GM21367 (cell line): ENCODE measurements at regions not wholly inside any gene's neighbourhood (a gene's known extent, or its start where the extent isn't known, plus 50 kb on each side); places are given as distances from the start of the nearest gene placed in this dataset.

Source experiments
- ATAC-seq: cut with Tn5 transposase; IDR thresholded peaks from one replicate; pipeline ENCODE4 v1.9.1; 2021; ENCODE audit not compliant: unreplicated experiment

DNA sequence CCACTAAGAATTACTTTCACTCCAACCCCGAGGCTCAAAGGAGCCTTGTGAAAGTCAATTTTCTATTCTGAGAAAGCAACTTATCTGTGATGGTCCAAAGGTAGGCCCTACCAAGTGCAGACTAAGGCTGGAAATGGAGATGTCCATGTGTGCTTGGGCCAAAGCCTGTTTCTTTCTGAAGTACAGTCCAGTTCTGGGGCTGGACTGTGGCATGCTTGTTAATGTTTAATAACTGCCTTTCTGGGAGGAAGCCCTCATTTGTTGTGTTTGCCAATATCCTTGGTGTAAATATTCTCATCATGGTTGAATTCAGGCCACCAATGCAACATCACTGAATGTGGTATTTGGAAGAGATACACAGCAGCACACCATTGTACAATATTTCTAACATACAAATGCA lies 182.3 kb upstream of the BCL6 start:
- ATAC-seq: no peak

- no peak for ATAC-seq
Measured at GRCh38 chr3:187929112-187929816, 184.0 kb upstream of the BCL6 start.

DNA sequence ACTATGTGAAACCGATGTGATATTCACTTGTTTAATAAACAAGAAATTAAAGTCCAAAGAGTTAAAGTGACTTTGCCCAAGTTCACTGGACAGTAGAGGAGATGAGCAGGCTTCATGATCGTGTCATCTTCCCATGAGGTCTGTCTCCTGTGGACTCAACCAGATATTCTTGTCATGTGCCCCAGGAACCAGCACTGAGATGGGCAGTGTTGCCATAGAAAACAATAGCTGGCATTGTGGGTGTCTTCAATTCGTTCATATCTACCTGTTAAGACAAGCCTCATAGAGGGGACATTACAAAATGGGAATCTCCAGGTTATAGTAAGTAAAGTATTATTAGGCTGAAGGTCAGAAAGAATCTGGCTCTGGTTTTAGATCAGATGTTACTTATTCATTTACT lies 184.8 kb upstream of the BCL6 start:
- no peak for ATAC-seq

- no peak for ATAC-seq
Measured at GRCh38 chr3:187931101-187931500, 185.8 kb upstream of the BCL6 start.

DNA sequence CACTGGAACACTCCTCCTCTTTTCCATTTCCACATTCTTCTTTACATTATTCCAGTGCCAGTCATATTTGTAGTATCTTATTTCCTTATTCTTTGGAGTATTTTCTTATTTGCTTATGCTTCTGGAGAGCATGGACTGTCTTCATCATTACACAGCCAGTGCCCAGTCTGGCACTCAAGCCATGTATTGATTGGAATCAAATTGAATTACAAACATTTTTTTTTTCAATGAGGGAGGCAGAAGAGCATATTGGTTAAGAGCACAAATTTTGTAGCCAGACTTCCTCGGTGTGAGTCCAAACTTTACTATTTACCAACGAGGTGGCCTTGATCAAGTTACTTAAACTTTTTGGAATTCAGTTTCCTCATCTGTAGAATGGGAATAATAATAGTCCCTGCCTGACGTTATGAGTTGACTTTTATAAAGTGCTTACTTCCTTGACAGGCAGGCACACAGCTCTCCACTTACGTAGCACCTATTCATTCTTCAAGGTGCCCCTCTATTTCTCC lies 186.6 kb upstream of the BCL6 start:
- no peak for ATAC-seq

GRCh38 chr3:187932530-187932929 lies 187.3 kb upstream of the BCL6 start:
- no peak for ATAC-seq

GRCh38 chr3:187935623-187936156 lies 190.4 kb upstream of the BCL6 start:
- peak; percentile 96 for ATAC-seq

DNA sequence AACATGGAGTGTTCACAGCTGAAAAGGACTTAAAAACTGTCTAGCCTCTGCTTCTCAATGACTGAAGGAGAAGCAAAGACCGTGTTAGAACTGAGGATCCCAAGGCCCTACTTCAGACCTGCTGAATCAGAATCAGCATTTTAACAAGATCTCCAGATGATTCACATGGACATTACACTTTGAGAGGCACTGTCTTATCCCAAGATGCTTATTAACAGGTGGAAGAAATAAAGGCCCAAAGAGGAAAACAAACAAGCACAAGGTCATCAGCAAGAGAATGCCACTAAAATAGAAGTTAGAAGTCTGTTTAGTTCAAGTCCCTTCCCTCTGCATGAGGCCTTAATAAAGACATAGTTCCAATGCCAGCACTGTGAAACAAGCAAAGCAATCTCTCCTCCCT lies 191.4 kb upstream of the BCL6 start:
- no peak for ATAC-seq

DNA sequence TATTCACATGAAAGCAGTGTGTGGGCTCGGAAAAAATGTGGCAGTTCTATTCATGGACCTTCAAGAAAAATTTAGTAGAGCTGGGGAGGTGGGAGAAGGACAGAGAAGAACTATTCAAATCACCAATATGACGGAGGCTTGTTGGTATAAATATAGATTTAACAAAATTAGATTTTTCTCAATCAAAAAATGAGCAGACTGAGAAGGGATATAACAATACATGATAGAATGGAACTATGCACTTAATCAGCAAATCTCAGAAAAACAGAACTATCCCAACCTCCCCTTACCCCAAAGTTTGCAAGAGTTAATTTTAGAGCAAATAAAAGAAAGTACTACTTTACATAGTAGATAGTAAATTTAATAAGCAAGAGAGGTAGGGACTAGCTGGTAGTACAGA lies 194.6 kb upstream of the BCL6 start:
- no peak for ATAC-seq

DNA sequence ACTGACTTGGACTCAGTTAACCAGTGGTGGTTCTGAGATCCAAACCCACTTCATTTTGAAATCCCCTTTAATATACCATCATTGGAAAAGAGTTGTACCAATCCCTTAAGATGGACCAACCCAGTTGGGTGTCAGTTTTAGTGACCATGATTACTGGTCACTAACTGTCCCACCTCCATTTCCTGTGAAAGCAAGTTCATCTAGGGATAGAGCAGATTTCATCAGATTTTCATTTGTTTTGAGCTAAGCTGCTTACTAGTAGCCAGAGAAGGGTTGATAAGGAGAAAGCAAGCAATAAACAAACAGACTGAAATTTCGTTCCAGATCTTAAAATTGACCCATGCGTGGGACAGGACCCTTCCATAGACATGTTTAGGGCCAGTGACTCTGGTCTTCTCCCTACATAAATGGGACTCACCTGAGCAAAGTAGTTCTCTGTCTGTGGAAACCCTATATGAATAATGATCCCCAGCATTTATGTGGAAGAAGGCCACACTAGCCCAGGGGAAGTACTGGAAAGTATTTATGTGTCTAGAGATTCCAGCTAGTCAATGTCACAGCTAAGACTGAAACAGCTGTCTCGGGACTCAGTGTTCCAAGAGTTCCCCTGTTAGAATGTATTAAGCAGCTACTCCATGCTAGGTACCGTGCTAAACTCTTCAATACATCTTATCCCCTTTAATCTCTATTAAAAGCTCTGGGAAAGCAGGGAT lies 196.0 kb upstream of the BCL6 start:
- no peak for ATAC-seq

- ATAC-seq: no peak
Measured at GRCh38 chr3:187941848-187942194, 196.6 kb upstream of the BCL6 start.

DNA sequence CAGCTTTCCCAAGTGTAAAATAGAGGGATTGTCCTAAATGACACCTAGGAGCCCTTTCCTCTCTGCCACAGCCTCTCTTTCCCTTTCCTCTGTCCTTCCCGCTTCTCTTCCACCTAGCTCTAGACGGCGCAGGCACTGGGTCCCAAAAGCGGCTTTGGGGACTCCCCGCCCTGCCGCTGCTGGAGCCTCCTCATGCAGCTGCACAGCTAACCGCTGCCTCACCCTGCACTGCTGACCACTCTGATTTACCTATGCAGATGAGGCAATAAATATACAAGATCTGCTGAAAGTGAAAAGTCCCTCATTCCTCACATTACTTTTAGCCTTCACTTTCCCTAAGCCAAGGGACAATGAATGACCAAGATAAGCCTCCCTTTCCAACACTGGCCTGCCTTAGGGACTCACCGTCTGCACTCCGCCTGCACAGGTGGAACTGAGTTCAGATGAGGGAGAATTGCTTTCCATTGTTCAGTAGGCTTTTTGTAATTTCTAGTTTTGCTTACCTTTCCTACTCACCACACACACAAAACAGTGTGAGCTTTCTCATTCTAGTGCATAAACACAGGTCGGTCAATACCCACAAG lies 197.5 kb upstream of the BCL6 start:
- peak; percentile 60 for ATAC-seq

GRCh38 chr3:187943677-187944389 lies 198.6 kb upstream of the BCL6 start:
- ATAC-seq: no peak

DNA sequence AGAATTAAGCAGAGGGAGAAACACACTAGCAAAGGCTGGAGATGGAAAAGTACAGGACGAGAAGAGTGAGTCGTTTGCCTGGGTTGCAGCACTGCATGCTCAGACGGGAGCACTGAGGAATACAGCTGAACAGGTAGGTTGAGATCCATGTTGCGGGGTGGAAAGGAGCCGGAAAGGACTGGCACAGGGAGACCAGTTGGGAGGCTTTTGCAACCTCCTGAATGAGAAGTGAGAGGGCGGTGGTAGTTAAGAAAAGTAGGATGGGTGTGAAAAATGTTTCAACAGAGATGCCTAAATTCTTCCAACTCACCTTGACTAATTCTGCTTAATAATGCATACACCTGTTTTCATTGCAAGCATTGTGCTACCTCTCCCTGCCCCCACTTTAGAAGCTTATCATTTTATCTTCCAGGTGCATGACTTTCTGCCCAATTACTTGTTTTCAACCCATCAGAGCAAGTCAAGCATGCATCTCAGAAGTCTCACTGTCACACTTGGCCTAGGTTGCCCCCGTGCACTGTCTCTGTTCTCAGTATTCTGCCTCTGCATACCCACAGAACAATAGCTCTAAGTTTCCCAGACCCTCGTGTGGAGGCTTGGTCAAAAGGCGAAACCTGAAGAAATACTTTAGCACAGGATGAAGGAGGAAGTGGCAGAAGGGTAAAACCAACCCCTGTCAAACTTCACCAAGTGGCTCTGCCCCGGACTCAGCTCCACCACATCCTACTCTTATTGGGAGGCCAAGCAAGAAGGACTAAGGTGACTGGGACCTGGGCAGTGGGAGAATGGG lies 199.3 kb upstream of the BCL6 start:
- ATAC-seq: no peak

GRCh38 chr3:187945374-187945773 lies 200.1 kb upstream of the BCL6 start:
- no peak for ATAC-seq

DNA sequence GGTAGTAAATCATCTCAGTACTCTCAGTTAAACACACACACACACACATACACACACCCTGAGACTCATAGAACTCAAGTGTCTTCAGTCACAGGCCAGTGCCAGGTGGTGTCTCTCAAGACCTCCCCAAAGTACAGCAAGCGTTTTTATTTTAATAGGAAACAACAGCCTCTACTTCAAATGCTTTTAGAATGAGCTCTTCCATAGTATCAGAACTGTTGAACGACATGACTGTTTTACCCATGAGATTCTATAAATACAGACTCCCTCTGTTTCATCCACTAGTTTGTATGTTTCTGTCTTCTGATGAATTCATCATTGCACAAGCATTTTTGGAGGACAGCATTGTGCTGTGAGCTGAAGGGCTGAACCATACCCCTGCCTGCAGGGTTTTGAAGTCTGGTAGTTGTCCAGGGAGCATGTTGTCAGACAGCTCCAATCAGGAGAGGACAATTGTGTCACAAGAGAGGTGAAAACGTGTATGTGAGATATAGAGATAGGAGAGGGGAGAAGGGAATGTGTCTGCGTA lies 201.0 kb upstream of the BCL6 start:
- ATAC-seq: no peak

- no peak for ATAC-seq
Measured at GRCh38 chr3:187946981-187947380, 201.7 kb upstream of the BCL6 start.

GRCh38 chr3:187947927-187948682 lies 202.8 kb upstream of the BCL6 start:
- ATAC-seq: no peak

DNA sequence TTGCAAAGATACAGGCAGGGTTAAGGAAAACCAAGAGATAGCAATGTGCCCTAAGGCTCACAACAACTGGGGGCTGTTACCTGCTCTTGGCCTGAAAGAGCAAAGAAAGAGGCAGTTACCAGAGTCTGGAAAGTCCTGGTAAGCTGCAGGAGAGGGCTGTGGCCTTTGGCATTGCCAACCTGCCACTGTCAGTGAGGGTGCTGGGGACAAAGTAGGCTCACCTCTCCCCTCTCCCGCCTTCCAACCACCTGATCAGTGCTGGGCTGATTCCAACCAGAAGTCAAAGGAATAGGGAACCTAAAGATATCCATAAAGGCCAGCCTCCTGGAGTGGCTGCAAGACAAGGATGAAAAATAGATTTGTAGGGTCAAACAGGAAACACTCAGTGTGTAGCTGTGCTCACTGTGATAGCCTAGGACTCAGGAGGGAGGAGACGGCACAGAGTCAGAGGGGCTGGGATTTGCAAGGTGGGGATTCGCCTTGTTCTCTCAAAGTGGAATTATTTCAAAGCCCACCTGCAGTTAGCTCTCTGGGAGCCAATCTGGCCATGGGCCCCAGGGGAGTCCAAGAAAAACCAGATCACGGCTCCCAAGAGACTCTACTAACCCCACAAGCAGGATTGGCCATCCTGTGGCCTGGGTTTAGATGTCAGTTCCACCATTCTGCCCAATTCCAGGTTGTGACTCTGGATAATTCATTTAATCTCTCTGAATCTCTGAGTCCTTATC lies 204.0 kb upstream of the BCL6 start:
- ATAC-seq: no peak
